ENCODE measurements at regions not wholly inside any gene's neighbourhood (a gene's known extent, or its start where the extent isn't known, plus 50 kb on each side); places are given as distances from the start of the nearest gene placed in this dataset.

- no peak for TF ChIP-seq POLR2A (IDR thresholded peaks at IDR 0.05)
- TF ChIP-seq CTCF (IDR thresholded peaks at IDR 0.05) = no peak
These were observed 72.7 kb upstream of the MBOAT2 start for GRCh38 chr2:9076210-9076609.
